Prostate gland (tissue), 2 donors: ENCODE measurements at regions not wholly inside any gene's neighbourhood (a gene's known extent, or its start where the extent isn't known, plus 50 kb on each side); places are given as distances from the start of the nearest gene placed in this dataset.

Source experiments
- DNase-seq: peaks from one replicate; pipeline ENCODE4 v3.0.0-alpha.2; 2019; ENCODE audit warnings: low spot score
- H3K27ac ChIP-seq, 2 donors: fragments of 200-600 bp; sonication (generic); 2 replicates each; pipeline ENCODE4 v1.5.1; 2017 to 2019
- H3K27me3 ChIP-seq: fragments of 200-600 bp; sonication (generic); replicated peaks from 2 replicates; pipeline ENCODE4 v1.5.1; 2019; ENCODE audit not compliant: insufficient read depth
- H3K36me3 ChIP-seq, 2 donors: fragments of 200-600 bp; sonication (generic); 1 replicate in 1 of 2; 2 replicates in 1 of 2; pipeline versions ENCODE4 v1.5.1 to v1.8.1; 2017 to 2019
- H3K4me1 ChIP-seq: fragments of 200-600 bp; sonication (generic); replicated peaks from 2 replicates; pipeline ENCODE4 v1.5.1; 2019
- H3K4me3 ChIP-seq, 2 donors: fragments of 200-600 bp; sonication (generic); 2 replicates each; pipeline ENCODE4 v1.5.1; 2017 to 2019
- H3K9me3 ChIP-seq: fragments of 200-600 bp; sonication (generic); 2 replicates; pipeline ENCODE4 v1.5.1; 2017
- POLR2A ChIP-seq: fragments of 450-650 bp; IDR thresholded peaks from one replicate; pipeline ENCODE4 v1.6.1; 2016; ENCODE audit warnings: antibody characterized with exemption, mild to moderate bottlenecking
- POLR2AphosphoS5 ChIP-seq: sonication (generic); formaldehyde crosslinking; IDR thresholded peaks from one replicate; pipeline ENCODE4 v1.6.1; 2017; ENCODE audit warnings: antibody characterized with exemption
- WGBS: methylation state at CpG from one replicate; pipeline ENCODE4 v1.1.5; 2018; 5-methylcytosine and 5-hydroxymethylcytosine counted together
- intact Hi-C: fragments of 100-400 bp; cut with DNase I; formaldehyde crosslinking; loops from one replicate; pipeline ENCODE4 v1.14.2; 2022
- TF ChIP-seq, protein P1 (sequence below), 4 experiments: fragments of 200-600 bp in 2 of 4; fragments of 450-650 bp in 2 of 4; sonication (generic) in 2 of 4; IDR thresholded peaks; 1 replicate in 3 of 4; 2 replicates in 1 of 4; pipeline ENCODE4 v1.5.1; 2016 to 2019; ENCODE audit warnings: antibody characterized with exemption in 4 of 4, mild to moderate bottlenecking in 2 of 4, moderate library complexity in 2 of 4

DNA sequence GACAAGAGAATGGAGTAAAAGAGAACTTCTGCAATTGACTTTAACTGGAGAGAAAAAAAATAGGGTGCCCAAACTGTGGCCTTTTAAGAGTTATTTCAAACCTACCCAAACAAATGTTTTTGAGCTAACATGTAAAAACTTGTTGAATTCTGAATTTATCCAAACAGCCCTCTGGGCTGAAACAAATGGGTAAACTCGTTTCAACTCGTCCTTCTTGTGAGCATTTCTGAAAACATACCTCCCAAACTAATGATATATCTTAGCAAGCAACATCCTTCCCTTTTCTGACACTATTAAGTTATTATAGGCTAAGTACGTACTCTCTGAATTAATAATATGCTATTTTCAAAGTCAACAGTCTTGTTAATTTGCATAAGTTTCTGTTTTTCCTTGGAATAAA is 793.0 kb upstream of the ACVR2A start:
- DNase-seq: no peak
- H3K27ac ChIP-seq: no peak overlapping the region
- H3K27me3 ChIP-seq: no peaks in the 10 kb centered on the region
- intact Hi-C loops: no loop called here
- H3K4me1 ChIP-seq: no peaks in the 10 kb centered on the region
- H3K4me3 ChIP-seq: no peak overlapping the region
- H3K36me3 ChIP-seq: no peaks in the 10 kb centered on the region
- no peaks in the 10 kb centered on the region for H3K9me3 ChIP-seq
- TF ChIP-seq POLR2AphosphoS5 (no peak), POLR2A (no peak)
- TF ChIP-seq, protein P1, sequence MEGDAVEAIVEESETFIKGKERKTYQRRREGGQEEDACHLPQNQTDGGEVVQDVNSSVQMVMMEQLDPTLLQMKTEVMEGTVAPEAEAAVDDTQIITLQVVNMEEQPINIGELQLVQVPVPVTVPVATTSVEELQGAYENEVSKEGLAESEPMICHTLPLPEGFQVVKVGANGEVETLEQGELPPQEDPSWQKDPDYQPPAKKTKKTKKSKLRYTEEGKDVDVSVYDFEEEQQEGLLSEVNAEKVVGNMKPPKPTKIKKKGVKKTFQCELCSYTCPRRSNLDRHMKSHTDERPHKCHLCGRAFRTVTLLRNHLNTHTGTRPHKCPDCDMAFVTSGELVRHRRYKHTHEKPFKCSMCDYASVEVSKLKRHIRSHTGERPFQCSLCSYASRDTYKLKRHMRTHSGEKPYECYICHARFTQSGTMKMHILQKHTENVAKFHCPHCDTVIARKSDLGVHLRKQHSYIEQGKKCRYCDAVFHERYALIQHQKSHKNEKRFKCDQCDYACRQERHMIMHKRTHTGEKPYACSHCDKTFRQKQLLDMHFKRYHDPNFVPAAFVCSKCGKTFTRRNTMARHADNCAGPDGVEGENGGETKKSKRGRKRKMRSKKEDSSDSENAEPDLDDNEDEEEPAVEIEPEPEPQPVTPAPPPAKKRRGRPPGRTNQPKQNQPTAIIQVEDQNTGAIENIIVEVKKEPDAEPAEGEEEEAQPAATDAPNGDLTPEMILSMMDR (IDR thresholded peaks at IDR 0.05): no peak
- 44% methylated on average over 3 of the region's 3 CpGs for WGBS

DNA sequence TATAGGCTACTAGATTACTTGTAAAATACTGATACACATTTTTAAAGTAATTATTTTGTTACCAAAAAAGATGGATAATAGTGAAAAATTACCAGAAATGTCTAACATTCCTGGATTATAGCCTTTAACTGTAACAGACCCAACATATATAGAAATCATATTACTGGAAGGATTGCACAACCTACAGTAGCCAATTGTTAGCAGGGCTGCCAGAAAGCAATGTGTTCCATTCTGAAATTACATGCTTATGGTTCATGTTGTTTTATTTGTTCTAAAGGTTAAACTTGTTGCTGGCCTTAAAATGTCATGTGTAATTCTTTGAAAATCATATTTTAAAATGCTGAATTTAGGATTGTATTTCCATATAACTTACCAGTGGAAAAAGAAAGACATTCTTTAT is 793.6 kb upstream of the ACVR2A start:
- Histone ChIP-seq H3K27ac (no peak overlapping the region), H3K4me1 (no peaks in the 10 kb centered on the region), H3K4me3 (no peak overlapping the region), H3K36me3 (no peaks in the 10 kb centered on the region), H3K27me3 (no peaks in the 10 kb centered on the region), H3K9me3 (no peaks in the 10 kb centered on the region)
- TF ChIP-seq, protein P1 (IDR thresholded peaks at IDR 0.05): no peak
- TF ChIP-seq POLR2AphosphoS5: no peak
- no peak for TF ChIP-seq POLR2A
- no peak for DNase-seq
- intact Hi-C loops: no loop called here

DNA sequence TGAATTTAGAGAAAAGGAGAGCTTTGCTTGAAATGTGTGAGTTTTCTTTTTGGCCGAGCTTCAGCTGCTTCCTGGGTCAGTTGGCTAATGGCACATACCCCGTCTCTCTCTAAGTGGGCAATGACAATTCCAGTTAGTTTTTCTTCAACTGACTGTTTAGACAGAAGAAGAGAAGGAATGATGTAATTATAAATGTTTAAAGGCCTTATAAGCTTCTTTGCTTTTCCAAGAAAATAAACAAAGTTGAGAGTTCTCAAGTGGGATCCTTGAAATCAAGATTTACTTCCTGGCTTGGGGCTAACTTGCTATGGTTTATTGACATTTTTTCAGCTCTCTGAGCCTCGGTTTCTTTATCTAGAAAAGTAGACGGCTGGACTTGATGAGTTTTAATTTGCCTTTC is 794.9 kb upstream of the ACVR2A start:
- no peaks in the 10 kb centered on the region for H3K9me3 ChIP-seq
- 45% methylated on average over 4 of the region's 4 CpGs for WGBS
- intact Hi-C loops: loop anchor here (10.0 kb wide), 1 partner anchor 315 kb away; no protein-coding TSS in a partner anchor
- no peaks in the 10 kb centered on the region for H3K36me3 ChIP-seq
- no peaks in the 10 kb centered on the region for H3K27me3 ChIP-seq
- DNase-seq: no peak
- no peak overlapping the region for H3K27ac ChIP-seq
- H3K4me1 ChIP-seq: no peaks in the 10 kb centered on the region
- no peak overlapping the region for H3K4me3 ChIP-seq
- TF ChIP-seq, protein P1 (IDR thresholded peaks at IDR 0.05): no peak
- no peak for TF ChIP-seq POLR2AphosphoS5
- no peak for TF ChIP-seq POLR2A

DNA sequence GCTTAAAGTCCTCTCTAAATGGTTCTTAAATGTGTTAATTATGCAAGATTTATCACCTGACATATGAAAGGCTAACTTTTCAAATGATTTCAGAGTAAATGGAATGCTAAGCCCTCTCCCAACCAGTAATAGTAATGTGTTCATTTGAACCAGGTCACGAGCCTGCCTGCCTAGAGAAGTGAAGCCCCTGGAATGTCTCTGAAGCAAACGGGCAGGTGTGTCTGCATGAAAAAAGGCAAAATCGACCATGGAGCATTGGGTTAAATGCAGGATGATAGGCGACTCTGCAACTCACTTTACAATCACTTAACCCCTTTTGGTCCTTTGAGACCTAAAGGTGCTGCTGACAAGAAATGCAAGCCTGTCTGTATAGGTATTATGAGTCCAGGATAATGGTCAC is 798.4 kb upstream of the ACVR2A start:
- intact Hi-C loops: loop anchor here (10.0 kb wide), 1 partner anchor 312 kb away; no protein-coding TSS in a partner anchor
- Histone ChIP-seq H3K36me3 (no peaks in the 10 kb centered on the region), H3K4me1 (no peaks in the 10 kb centered on the region), H3K4me3 (no peak overlapping the region), H3K9me3 (no peaks in the 10 kb centered on the region), H3K27me3 (no peaks in the 10 kb centered on the region), H3K27ac (no peak overlapping the region)
- no peak for DNase-seq
- TF ChIP-seq POLR2A (no peak), POLR2AphosphoS5 (no peak)
- TF ChIP-seq, protein P1 (IDR thresholded peaks at IDR 0.05): no peak
- 84% methylated on average over 4 of the region's 4 CpGs for WGBS

DNA sequence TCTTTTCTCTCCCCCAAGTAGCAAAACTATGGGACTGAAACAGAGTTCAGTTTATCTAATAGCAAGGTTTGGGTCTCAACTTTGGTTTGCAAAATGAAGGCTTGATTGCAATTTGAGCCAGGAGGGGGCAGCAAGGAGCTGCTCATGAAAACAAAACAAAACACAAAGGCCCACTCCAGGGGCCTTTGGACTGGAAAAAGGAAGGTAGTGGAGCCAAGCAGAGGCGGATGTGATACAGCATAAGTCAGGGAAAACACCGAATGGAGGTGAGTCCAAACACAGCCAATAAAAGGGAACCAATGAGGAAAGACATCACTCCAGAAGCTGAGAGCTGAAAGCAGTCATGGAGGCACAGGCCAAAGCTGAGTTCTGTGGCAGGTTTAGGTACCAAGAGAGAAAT is 799.7 kb upstream of the ACVR2A start:
- 65% methylated on average over 2 of the region's 2 CpGs for WGBS
- Histone ChIP-seq H3K4me3 (no peak overlapping the region), H3K27ac (no peak overlapping the region), H3K27me3 (no peaks in the 10 kb centered on the region), H3K9me3 (no peaks in the 10 kb centered on the region), H3K36me3 (no peaks in the 10 kb centered on the region), H3K4me1 (no peaks in the 10 kb centered on the region)
- TF ChIP-seq POLR2A (no peak), POLR2AphosphoS5 (no peak)
- TF ChIP-seq, protein P1 (IDR thresholded peaks at IDR 0.05): peak in 3 of 4 experiments; percentile 34 to 48 (median 44)
- no peak for DNase-seq
- intact Hi-C loops: loop anchor here (10.0 kb wide), 1 partner anchor 310 kb away; no protein-coding TSS in a partner anchor
